NCI-H2227 treated with DMSO at 0.1 percent for 48 hours (cell line): ENCODE measurements at regions not wholly inside any gene's neighbourhood (a gene's known extent, or its start where the extent isn't known, plus 50 kb on each side); places are given as distances from the start of the nearest gene placed in this dataset.
"Not testable (repeated sequence)": the region's sequence is repeated elsewhere in the genome, so short reads cannot be mapped to it uniquely, and the experiment has no call there.

Experiments
- DNase-seq: peaks from one replicate; lab custom pipeline; 2025; lab: John Stamatoyannopoulos, UW

GRCh38 chr3:147672436-147672835 lies 263.3 kb downstream of the ZIC1 start:
- no peak for DNase-seq

- DNase-seq: no peak
These were observed 266.6 kb downstream of the ZIC1 start for GRCh38 chr3:147675761-147676160.

GRCh38 chr3:147680837-147681483 lies 271.8 kb downstream of the ZIC1 start:
- DNase-seq: no peak

- no peak for DNase-seq
These were observed 279.7 kb downstream of the ZIC1 start for GRCh38 chr3:147688868-147689267.

- no peak for DNase-seq
These were observed 290.1 kb downstream of the ZIC1 start for GRCh38 chr3:147699175-147699838.

- DNase-seq: no peak
These were observed 292.0 kb downstream of the ZIC1 start for GRCh38 chr3:147701195-147701594.

- DNase-seq: no peak
These were observed 293.3 kb downstream of the ZIC1 start for GRCh38 chr3:147702509-147702908.

GRCh38 chr3:147705651-147706051 lies 296.5 kb downstream of the ZIC1 start:
- DNase-seq: no peak

- not testable (repeated sequence) for DNase-seq
These were observed 301.6 kb downstream of the ZIC1 start for GRCh38 chr3:147710753-147711152.

- DNase-seq: no peak
These were observed 303.2 kb downstream of the ZIC1 start for GRCh38 chr3:147712357-147712756.

- not testable (repeated sequence) for DNase-seq
These were observed 303.6 kb downstream of the ZIC1 start for GRCh38 chr3:147712758-147713157.

GRCh38 chr3:147713234-147714133 lies 304.3 kb downstream of the ZIC1 start:
- DNase-seq: no peak

GRCh38 chr3:147729641-147730040 lies 320.5 kb downstream of the ZIC1 start:
- no peak for DNase-seq

- no peak for DNase-seq
These were observed 321.1 kb downstream of the ZIC1 start for GRCh38 chr3:147730284-147730683.

GRCh38 chr3:147733217-147733616 lies 324.1 kb downstream of the ZIC1 start:
- no peak for DNase-seq

GRCh38 chr3:147735616-147736015 lies 326.5 kb downstream of the ZIC1 start:
- no peak for DNase-seq

GRCh38 chr3:147736226-147736625 lies 327.1 kb downstream of the ZIC1 start:
- DNase-seq: no peak

- DNase-seq: no peak
These were observed 328.2 kb downstream of the ZIC1 start for GRCh38 chr3:147737376-147737775.

GRCh38 chr3:147740928-147741327 lies 331.8 kb downstream of the ZIC1 start:
- DNase-seq: no peak

GRCh38 chr3:147744967-147745366 lies 335.8 kb downstream of the ZIC1 start:
- DNase-seq: no peak

GRCh38 chr3:147755310-147755709 lies 346.1 kb downstream of the ZIC1 start:
- DNase-seq: no peak

GRCh38 chr3:147756476-147756875 lies 347.3 kb downstream of the ZIC1 start:
- no peak for DNase-seq

- DNase-seq: no peak
These were observed 348.7 kb downstream of the ZIC1 start for GRCh38 chr3:147757866-147758265.
